Activated naive CD8-positive, alpha-beta T cell treated with anti-CD3 and anti-CD28 coated beads for 36 hours (primary cell): ENCODE measurements at regions not wholly inside any gene's neighbourhood (a gene's known extent, or its start where the extent isn't known, plus 50 kb on each side); places are given as distances from the start of the nearest gene placed in this dataset.

ENCODE experiments used
- DNase-seq: peaks from one replicate; pipeline ENCODE4 v3.0.0; 2021
- H3K27ac Mint-ChIP-seq: one replicate; pipeline ENCODE4 v1.8.0; 2022; ENCODE audit warnings: mild to moderate bottlenecking, moderate library complexity, mixed read lengths
- H3K27me3 Mint-ChIP-seq: one replicate; pipeline ENCODE4 v1.8.0; 2022; ENCODE audit warnings: mild to moderate bottlenecking, mixed read lengths
- H3K36me3 Mint-ChIP-seq: one replicate; pipeline ENCODE4 v1.8.0; 2021; ENCODE audit warnings: mild to moderate bottlenecking, mixed read lengths
- H3K4me1 Mint-ChIP-seq: one replicate; pipeline ENCODE4 v1.8.0; 2021; ENCODE audit warnings: mixed read lengths
- H3K4me3 Mint-ChIP-seq: one replicate; pipeline ENCODE4 v1.8.0; 2022; ENCODE audit warnings: mild to moderate bottlenecking, moderate library complexity, mixed read lengths
- H3K9me3 Mint-ChIP-seq: one replicate; pipeline ENCODE4 v1.8.0; 2022; ENCODE audit warnings: mixed read lengths

DNA sequence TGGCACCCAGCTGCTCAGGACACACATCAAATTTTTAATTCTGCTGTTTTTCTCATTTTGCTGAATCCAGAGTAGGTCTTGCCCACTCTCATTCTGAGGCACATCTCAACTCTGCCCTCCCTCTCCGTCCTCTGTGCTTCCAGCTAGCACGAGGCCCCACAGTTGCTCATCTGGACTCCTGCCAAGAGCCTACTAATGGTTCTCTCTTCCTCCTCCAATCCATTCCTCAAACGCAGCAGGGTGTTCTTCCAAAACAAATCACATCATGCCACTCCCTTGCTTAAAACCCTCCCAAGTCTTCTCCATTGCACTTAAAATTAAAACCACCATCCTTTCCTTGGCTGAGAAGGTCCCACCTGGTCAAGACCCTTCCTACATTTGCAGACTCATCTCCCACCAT lies 49.8 kb upstream of the SCAF4 start:
- no peak overlapping the region for H3K27ac Mint-ChIP-seq
- DNase-seq: no peak
- no peak overlapping the region for H3K4me3 Mint-ChIP-seq
- H3K9me3 Mint-ChIP-seq: no peaks in the 10 kb centered on the region
- peaks cover 3% of the 10 kb centered on the region for H3K27me3 Mint-ChIP-seq
- peaks cover 3% of the 10 kb centered on the region for H3K4me1 Mint-ChIP-seq
- H3K36me3 Mint-ChIP-seq: no peaks in the 10 kb centered on the region
